Right atrium auricular region (tissue), 2 donors: ENCODE measurements at regions not wholly inside any gene's neighbourhood (a gene's known extent, or its start where the extent isn't known, plus 50 kb on each side); places are given as distances from the start of the nearest gene placed in this dataset.

ENCODE experiments used
- DNase-seq: peaks from one replicate; pipeline ENCODE4 v3.0.0-alpha.2; 2019; ENCODE audit warnings: low spot score
- H3K27ac ChIP-seq, 2 donors: fragments of 200-600 bp; sonication (generic); 1 replicate in 1 of 2; 2 replicates in 1 of 2; pipeline ENCODE4 v1.5.1; 2016 to 2019
- H3K27me3 ChIP-seq, 2 donors: fragments of 200-600 bp; sonication (generic); one replicate each; pipeline versions ENCODE4 v1.5.1 to v1.6.0; 2017 to 2019
- H3K36me3 ChIP-seq: fragments of 200-600 bp; sonication (generic); one replicate; pipeline ENCODE4 v1.5.1; 2016
- H3K4me1 ChIP-seq, 2 donors: fragments of 200-600 bp; sonication (generic); one replicate each; pipeline versions ENCODE4 v1.5.1 to v1.6.0; 2017 to 2019
- H3K4me3 ChIP-seq, 2 donors: fragments of 200-600 bp; sonication (generic); 1 replicate in 1 of 2; 2 replicates in 1 of 2; pipeline ENCODE4 v1.5.1; 2017 to 2019; ENCODE audit warnings: mild to moderate bottlenecking in 1 of 2, moderate library complexity in 1 of 2
- H3K9me3 ChIP-seq, 2 donors: fragments of 200-600 bp; sonication (generic); one replicate each; pipeline ENCODE4 v1.5.1; 2019
- TF ChIP-seq, protein P1 (sequence below), 2 donors: fragments of 200-600 bp; sonication (generic); IDR thresholded peaks; one replicate each; pipeline ENCODE4 v1.5.1; 2019; ENCODE audit warnings: antibody characterized with exemption in 2 of 2

DNA sequence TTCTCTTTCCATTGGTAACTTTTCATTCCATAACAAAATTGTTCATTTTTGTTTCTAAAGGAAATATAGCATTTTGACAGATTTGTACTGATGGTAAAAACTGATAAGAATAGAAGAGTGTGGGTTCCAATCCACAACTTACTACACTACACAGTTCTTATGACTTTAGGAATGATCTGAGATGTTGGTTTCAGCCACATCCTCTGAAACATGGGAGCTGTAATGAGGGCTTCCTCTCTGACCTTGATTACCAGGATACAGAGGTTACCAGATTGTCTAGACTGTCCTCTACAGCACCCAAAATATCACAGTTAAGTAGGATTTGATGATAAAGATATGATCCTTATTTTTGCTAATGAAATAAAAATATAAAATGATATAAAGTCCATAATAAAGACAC, 1184.6 kb downstream of the FLRT2 start:
- TF ChIP-seq, protein P1, sequence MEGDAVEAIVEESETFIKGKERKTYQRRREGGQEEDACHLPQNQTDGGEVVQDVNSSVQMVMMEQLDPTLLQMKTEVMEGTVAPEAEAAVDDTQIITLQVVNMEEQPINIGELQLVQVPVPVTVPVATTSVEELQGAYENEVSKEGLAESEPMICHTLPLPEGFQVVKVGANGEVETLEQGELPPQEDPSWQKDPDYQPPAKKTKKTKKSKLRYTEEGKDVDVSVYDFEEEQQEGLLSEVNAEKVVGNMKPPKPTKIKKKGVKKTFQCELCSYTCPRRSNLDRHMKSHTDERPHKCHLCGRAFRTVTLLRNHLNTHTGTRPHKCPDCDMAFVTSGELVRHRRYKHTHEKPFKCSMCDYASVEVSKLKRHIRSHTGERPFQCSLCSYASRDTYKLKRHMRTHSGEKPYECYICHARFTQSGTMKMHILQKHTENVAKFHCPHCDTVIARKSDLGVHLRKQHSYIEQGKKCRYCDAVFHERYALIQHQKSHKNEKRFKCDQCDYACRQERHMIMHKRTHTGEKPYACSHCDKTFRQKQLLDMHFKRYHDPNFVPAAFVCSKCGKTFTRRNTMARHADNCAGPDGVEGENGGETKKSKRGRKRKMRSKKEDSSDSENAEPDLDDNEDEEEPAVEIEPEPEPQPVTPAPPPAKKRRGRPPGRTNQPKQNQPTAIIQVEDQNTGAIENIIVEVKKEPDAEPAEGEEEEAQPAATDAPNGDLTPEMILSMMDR (IDR thresholded peaks at IDR 0.05) = no peak
- no peak overlapping the region for H3K4me3 ChIP-seq

DNA sequence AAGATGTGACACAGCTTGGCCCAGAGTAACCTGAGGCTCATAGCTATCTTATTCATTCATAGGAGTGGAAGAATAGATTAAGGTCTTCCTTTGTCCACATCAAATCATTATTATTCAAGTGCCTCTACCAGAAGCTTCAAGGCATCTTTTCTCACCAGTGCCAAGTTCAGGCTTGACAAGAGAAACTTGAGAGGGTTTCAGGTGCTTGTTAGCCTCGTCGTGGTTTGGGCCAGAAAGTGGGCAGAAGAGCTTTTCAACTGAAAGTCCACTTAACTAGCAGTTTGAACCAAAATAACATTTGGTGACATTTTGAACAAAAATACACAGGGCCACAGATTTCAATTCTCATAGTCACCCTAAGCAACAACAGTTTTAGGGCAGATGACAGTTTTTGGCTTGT, 1184.2 kb downstream of the FLRT2 start:
- Histone ChIP-seq H3K27ac (no peak overlapping the region), H3K9me3 (no peaks in the 10 kb centered on the region), H3K36me3 (no peaks in the 10 kb centered on the region), H3K27me3 (no peaks in the 10 kb centered on the region), H3K4me1 (no peaks in the 10 kb centered on the region), H3K4me3 (no peak overlapping the region)
- TF ChIP-seq, protein P1 (IDR thresholded peaks at IDR 0.05) = no peak
- DNase-seq = no peak

More for the DNA sequence above, 1184.6 kb downstream of the FLRT2 start:
- no peak for DNase-seq
- no peaks in the 10 kb centered on the region for H3K9me3 ChIP-seq
- no peaks in the 10 kb centered on the region for H3K36me3 ChIP-seq
- H3K27me3 ChIP-seq = no peaks in the 10 kb centered on the region
- H3K27ac ChIP-seq = no peak overlapping the region
- no peaks in the 10 kb centered on the region for H3K4me1 ChIP-seq

GRCh38 chr14:86712727-86713126, 1182.8 kb downstream of the FLRT2 start:
- Histone ChIP-seq H3K9me3 (no peaks in the 10 kb centered on the region), H3K27me3 (no peaks in the 10 kb centered on the region), H3K27ac (no peak overlapping the region), H3K36me3 (no peaks in the 10 kb centered on the region), H3K4me3 (no peak overlapping the region), H3K4me1 (no peaks in the 10 kb centered on the region)
- no peak for DNase-seq
- TF ChIP-seq, protein P1 (IDR thresholded peaks at IDR 0.05) = no peak

DNA sequence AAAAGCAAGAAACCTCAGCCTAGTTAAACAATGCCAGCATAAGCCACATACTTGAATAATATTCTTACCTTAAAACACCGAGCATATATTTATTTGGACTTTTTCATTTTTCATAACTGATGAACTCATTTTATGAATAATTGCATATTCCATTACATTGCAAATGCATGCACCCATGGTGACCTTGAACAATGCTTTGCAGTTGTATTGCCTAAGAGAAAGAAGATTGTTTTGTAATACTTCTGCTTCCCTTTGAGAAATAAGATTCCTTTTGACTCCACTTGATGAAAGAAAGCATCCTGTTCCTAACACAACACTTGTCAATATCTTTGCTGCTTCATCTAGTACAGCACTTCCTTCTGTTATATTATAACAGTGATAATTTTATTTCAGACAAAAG, 1182.2 kb downstream of the FLRT2 start:
- H3K27ac ChIP-seq = no peak overlapping the region
- no peaks in the 10 kb centered on the region for H3K4me1 ChIP-seq
- H3K9me3 ChIP-seq = no peaks in the 10 kb centered on the region
- no peak overlapping the region for H3K4me3 ChIP-seq
- no peak for DNase-seq
- H3K27me3 ChIP-seq = no peaks in the 10 kb centered on the region
- no peaks in the 10 kb centered on the region for H3K36me3 ChIP-seq
- TF ChIP-seq, protein P1 (IDR thresholded peaks at IDR 0.05) = no peak

DNA sequence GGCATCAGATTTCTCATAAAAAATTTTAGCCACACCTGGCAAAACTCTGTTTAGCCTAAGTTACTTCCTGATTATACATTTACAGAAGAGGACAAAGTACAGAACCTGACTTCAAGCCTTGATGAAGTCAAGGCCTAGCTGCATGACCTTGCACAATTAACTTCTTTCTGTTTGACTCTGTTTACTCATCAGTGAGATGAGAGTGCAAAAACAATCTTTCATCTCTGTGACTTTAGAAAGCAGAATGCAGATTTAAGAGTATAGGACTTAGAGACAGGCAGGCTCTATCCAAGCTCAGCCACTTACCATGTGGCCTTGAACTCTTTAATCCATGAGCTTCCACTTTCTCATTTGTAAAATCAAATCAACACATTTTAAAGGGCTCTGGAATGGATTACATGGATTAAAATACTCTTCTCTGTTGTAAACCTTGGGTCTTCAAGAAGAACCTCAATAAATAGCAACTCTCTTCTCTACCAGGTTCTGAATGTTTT, 1178.9 kb downstream of the FLRT2 start:
- Histone ChIP-seq H3K27ac (no peak overlapping the region), H3K9me3 (no peaks in the 10 kb centered on the region), H3K36me3 (no peaks in the 10 kb centered on the region), H3K4me1 (no peaks in the 10 kb centered on the region), H3K27me3 (no peaks in the 10 kb centered on the region), H3K4me3 (no peak overlapping the region)
- no peak for DNase-seq
- TF ChIP-seq, protein P1 (IDR thresholded peaks at IDR 0.05) = no peak

DNA sequence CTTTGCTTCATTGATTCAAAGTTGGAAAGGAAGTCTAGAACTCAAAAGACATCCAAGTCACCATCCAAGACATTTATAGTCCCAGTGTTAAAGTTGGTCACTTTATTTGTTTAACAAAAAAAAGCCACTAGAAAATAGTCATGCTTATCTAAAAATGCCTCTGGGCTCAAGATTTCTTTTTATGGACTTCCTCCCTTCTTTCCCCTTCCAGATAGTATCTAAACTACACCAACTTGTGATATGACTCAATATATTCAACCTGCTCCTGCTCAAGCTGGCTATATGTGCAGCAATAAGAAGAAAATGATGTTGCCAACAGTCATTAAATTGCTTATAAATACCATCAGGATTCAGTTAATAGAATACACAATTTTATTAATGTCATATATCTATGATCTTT, 1177.1 kb downstream of the FLRT2 start:
- no peak overlapping the region for H3K27ac ChIP-seq
- no peaks in the 10 kb centered on the region for H3K27me3 ChIP-seq
- H3K4me1 ChIP-seq = no peaks in the 10 kb centered on the region
- H3K4me3 ChIP-seq = no peak overlapping the region
- DNase-seq = no peak
- TF ChIP-seq, protein P1 (IDR thresholded peaks at IDR 0.05) = no peak
- no peaks in the 10 kb centered on the region for H3K36me3 ChIP-seq
- H3K9me3 ChIP-seq = no peaks in the 10 kb centered on the region
